ENCODE measurements at regions not wholly inside any gene's neighbourhood (a gene's known extent, or its start where the extent isn't known, plus 50 kb on each side); places are given as distances from the start of the nearest gene placed in this dataset.

GRCh38 chr7:114099337-114099736 lies 180.5 kb upstream of the PPP1R3A start:
- no peak for TF ChIP-seq EP300 (IDR thresholded peaks at IDR 0.05; ENCODE audit: borderline replicate concordance)
- no peak for TF ChIP-seq YY1 (IDR thresholded peaks at IDR 0.05; ENCODE audit: low read depth)
- TF ChIP-seq TCF12 (IDR thresholded peaks at IDR 0.05; ENCODE audit: low read depth): no peak
- no peak for TF ChIP-seq TAF1 (IDR thresholded peaks at IDR 0.05; ENCODE audit: low read depth)
- no peak for TF ChIP-seq CEBPB (IDR thresholded peaks at IDR 0.05)
- TF ChIP-seq ZBTB7A (IDR thresholded peaks at IDR 0.05; ENCODE audit: low read depth): no peak
- no peak for TF ChIP-seq MAX (IDR thresholded peaks at IDR 0.05)
- TF ChIP-seq EGR1 (IDR thresholded peaks at IDR 0.05): no peak
- no peak for TF ChIP-seq REST (IDR thresholded peaks at IDR 0.05; ENCODE audit: low read depth)
- TF ChIP-seq RAD21 (IDR thresholded peaks at IDR 0.05; ENCODE audit: low read depth): no peak
- TF ChIP-seq NFIC (IDR thresholded peaks at IDR 0.05): no peak
- TF ChIP-seq CREB1 (IDR thresholded peaks at IDR 0.05; ENCODE audit: low read depth): no peak

All from Ishikawa (cell line).